Superior temporal gyrus (tissue), 1 donor: ENCODE measurements at regions not wholly inside any gene's neighbourhood (a gene's known extent, or its start where the extent isn't known, plus 50 kb on each side); places are given as distances from the start of the nearest gene placed in this dataset.
"Not testable (repeated sequence)": the region's sequence is repeated elsewhere in the genome, so short reads cannot be mapped to it uniquely, and the experiment has no call there.

Source experiments
- DNase-seq: peaks from one replicate; pipeline ENCODE4 v3.0.0-alpha.2; 2016; ENCODE audit errors: extremely low spot score

GRCh38 chr4:188377816-188378215 lies 238.6 kb downstream of the TRIML1 start:
- DNase-seq: no peak

GRCh38 chr4:188383180-188383579 lies 243.9 kb downstream of the TRIML1 start:
- DNase-seq: no peak

- DNase-seq: no peak
Measured at GRCh38 chr4:188387179-188387791, 248.0 kb downstream of the TRIML1 start.

GRCh38 chr4:188391349-188391748 lies 252.1 kb downstream of the TRIML1 start:
- DNase-seq: not testable (repeated sequence)

- no peak for DNase-seq
Measured at GRCh38 chr4:188396037-188396436, 256.8 kb downstream of the TRIML1 start.

- no peak for DNase-seq
Measured at GRCh38 chr4:188399834-188400233, 260.6 kb downstream of the TRIML1 start.

- DNase-seq: peak; percentile 70
Measured at GRCh38 chr4:188400451-188400850, 261.2 kb downstream of the TRIML1 start.

GRCh38 chr4:188403272-188403671 lies 264.0 kb downstream of the TRIML1 start:
- no peak for DNase-seq

- DNase-seq: not testable (repeated sequence)
Measured at GRCh38 chr4:188405071-188405835, 266.0 kb downstream of the TRIML1 start.

GRCh38 chr4:188408244-188409030 lies 269.2 kb downstream of the TRIML1 start:
- DNase-seq: no peak

- no peak for DNase-seq
Measured at GRCh38 chr4:188409851-188410250, 270.6 kb downstream of the TRIML1 start.

- no peak for DNase-seq
Measured at GRCh38 chr4:188411805-188412204, 272.6 kb downstream of the TRIML1 start.

GRCh38 chr4:188412499-188412898 lies 273.3 kb downstream of the TRIML1 start:
- DNase-seq: no peak

GRCh38 chr4:188414441-188414840 lies 275.2 kb downstream of the TRIML1 start:
- no peak for DNase-seq

GRCh38 chr4:188417181-188417580 lies 277.9 kb downstream of the TRIML1 start:
- DNase-seq: no peak

GRCh38 chr4:188423039-188423438 lies 283.8 kb downstream of the TRIML1 start:
- DNase-seq: no peak

- DNase-seq: no peak
Measured at GRCh38 chr4:188428935-188429334, 289.7 kb downstream of the TRIML1 start.

- no peak for DNase-seq
Measured at GRCh38 chr4:188429965-188430364, 290.7 kb downstream of the TRIML1 start.

GRCh38 chr4:188430384-188430783 lies 291.1 kb downstream of the TRIML1 start:
- no peak for DNase-seq

GRCh38 chr4:188432328-188432727 lies 293.1 kb downstream of the TRIML1 start:
- no peak for DNase-seq

- DNase-seq: no peak
Measured at GRCh38 chr4:188433741-188434315, 294.6 kb downstream of the TRIML1 start.

GRCh38 chr4:188434643-188435042 lies 295.4 kb downstream of the TRIML1 start:
- no peak for DNase-seq
